NK-92 treated with Interleukin-12 subunit alpha and Interleukin-12 subunit beta, amount 100 ng/mL, for 24 hours (cell line): ENCODE measurements at regions not wholly inside any gene's neighbourhood (a gene's known extent, or its start where the extent isn't known, plus 50 kb on each side); places are given as distances from the start of the nearest gene placed in this dataset.
A peak's percentile ranks its signal among the peaks of the same experiment; 100 is the strongest.

Source experiments
- DNase-seq: peaks from one replicate; lab custom pipeline; 2025; lab: John Stamatoyannopoulos, UW

DNA sequence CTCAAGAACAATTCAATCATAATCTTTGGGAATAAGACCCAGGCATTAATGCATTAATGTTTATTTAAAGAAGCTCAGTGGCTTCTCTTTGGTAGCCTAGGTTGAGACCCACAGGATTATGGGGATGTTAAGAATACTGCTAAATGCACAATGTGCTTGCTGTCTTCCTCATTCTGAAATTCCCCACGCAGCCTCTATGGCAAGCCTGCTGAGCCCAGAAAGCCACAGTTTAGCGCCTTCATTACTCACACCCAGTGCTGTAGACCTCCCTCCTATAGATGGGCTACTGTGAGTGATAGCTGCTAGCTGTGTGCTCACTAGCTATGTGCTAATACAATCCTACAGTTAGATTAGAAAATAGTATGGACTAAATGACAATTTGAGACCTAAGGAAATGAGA is 90.6 kb downstream of the TNFSF13B start:
- DNase-seq = peak; percentile 64

DNA sequence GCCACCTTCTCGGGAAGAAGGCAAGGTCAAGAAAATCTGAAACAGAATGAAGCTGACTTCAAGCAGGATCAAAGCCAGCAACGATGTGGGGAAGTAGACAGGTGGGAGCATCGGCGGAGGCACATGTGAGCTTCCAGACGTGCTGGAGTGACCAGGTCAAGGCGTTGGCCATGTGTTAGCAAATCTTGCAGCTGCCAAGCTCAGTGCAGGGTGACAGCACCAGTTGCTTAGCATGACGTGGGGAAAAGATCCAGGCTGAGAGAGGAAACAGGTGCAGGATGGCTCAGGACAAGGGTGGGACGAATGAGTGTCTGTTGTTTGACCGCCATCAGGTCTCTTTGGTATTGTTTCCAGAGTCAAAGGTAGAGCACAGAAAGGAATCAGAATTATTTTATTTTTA is 92.3 kb downstream of the TNFSF13B start:
- DNase-seq = no peak

DNA sequence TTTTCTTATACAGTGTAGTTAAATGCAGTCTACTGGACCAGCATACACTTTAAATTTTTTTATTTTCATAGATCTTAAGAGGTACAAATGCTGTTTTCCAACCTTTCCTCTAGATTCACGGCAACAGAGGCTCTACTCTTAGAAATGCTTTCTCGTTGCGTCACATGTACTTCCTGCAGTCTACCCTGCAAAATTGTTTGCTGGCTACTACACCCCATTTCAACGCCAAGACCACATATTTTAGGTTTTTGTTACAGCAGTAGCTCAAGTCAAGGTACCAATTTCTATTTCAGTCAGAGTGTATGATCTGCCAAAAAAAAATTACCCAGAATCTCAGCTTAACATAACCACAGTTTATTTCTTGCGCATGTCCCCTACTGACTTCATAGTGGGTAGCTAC is 94.1 kb downstream of the TNFSF13B start:
- no peak for DNase-seq

DNA sequence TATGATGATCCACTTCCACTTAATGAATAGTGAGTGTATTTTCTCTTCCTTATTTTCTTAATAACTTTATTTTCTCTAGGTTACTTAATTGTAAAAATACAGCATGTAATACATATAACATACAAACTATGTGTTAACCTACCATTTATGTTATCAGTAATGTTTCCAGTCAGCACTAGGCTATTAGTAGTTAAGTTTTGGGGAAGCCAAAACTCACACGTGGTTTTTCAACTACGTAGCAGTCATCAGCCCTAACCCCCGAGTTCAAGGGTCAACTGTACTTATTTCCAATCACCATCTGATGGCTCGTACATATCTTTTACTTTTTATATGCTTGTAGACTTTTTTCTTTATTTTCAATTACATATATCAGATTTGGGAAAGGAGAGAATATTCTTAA is 95.7 kb downstream of the TNFSF13B start:
- no peak for DNase-seq

DNA sequence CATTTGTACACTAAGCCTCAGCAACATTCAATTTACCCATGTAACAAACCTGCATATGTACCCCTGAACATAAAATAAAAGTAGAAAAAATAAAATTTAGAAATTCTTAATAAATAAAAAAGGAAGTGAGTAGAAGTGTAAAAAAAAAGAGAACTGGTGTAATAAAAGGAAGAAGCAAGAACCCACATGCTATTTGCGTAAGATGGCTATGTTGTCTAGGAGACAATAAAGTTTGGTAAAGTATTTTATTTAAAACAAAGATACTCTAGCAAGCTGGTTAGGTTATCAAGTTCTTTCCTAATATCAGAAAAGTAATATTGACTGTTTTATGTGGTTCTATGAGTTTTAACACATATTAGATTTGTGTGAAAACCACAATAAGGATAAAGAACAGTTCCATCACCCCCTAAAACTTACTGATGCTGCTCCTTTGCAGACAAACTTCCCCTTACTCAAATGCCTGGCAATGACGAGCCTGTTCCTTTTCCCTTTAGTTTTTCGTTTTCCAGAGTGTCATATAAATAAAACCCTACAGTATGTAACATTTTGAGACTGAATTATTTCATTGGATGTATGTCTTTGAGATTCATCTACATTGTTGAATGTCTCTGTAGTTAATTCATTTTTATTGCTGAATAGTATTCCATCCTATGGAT is 98.9 kb downstream of the TNFSF13B start:
- no peak for DNase-seq

DNA sequence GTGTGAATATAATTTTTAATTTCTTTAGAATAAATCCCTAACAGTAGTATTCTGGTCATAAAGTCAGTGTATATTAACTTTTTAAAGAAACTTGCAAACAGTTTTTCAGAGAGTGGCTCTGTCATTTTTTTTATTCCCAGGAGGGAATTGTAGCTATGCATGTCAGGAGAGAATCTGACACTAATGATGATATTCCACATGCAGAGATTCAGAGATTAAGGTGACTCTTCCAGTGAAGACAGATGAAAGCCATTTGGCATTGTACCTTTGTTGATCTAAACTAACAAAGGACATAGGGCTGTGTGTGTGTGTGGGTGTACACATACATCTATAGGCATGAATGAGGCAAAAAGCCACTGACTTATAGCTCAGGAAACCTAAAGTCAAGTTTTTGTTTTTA is 99.9 kb downstream of the TNFSF13B start:
- no peak for DNase-seq

DNA sequence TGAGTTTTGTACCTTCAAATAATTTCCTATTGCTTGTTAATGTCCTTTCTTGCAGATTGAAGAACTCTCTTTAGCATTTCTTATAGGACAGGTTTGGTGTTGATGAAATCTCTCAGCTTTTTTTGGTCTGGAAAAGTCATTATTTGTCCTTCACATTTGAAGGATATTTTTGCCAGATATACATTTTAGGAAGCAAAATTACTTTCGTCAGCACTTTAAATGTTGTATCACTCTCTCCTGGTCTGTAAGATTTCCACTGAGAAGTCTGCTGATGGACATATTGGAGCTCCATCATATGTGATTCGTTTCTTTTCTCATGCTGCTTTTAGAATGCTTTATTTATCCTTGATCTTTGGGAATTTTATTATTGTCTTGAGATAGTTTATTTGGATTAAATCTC is 105.5 kb downstream of the TNFSF13B start:
- DNase-seq = no peak

DNA sequence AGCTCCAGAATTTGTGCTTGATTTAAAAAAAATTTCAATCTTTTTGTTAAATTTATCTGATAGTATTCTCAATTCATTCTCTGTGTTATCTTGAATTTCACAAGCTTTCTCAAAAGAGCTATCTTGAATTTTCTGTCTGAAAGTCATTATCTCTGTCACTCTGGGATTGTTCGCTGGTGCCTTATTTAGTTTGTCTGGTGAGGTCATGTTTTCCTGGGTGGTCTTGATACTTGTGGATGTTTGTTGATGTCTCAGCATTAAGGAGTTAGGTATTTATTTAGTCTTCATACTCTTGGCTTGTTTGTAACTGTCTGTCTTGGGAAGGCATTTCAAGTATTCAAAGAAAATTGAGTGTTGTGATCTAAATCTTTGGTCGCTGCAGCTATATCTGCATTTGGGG is 106.3 kb downstream of the TNFSF13B start:
- no peak for DNase-seq

DNA sequence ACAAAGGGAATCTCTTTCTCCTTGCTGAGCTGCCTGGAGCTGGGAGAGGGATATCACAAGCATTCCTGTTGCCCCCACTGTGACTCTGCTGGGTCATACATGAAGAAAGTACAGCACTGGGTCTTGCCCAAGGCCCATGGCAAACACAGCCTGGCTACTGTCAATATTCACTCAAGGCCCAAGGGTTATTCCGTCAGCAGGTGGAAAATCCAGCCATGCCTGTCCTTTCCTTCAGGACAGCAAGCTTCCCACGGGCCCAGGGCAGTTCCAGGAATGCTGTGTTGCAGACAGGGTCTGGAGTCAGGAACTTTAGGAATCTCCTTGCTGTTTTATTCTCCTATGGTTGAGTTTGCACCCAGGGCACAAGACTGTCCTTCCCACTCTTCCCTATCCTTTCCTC is 106.8 kb downstream of the TNFSF13B start:
- DNase-seq = no peak

DNA sequence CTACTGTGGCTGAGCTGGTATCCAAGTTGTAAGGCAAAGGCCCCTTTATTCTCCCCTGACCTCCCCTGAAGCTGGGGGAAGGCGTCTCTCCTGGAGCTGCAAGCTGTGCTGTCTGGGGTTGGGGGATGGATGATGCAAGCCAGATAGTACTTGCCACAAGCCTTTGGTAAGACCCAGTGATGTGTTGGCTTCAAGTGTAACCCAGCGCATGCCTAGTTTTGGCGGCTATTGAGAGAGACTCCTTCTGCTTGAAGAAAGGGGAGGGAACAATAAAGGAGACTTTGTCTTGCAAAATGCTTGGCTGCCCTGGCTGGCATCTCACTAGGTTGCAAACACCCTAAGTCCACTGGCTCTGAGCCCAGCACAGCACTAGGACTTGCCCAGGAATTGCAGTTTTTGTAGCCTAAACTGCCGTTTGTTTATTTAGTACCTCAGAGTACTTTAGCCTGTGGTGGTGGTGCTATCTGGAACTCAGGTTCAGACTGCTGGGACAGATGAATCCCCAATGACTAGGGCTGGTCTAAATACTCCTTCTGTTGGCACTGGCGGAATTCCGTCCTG is 108.2 kb downstream of the TNFSF13B start:
- no peak for DNase-seq

DNA sequence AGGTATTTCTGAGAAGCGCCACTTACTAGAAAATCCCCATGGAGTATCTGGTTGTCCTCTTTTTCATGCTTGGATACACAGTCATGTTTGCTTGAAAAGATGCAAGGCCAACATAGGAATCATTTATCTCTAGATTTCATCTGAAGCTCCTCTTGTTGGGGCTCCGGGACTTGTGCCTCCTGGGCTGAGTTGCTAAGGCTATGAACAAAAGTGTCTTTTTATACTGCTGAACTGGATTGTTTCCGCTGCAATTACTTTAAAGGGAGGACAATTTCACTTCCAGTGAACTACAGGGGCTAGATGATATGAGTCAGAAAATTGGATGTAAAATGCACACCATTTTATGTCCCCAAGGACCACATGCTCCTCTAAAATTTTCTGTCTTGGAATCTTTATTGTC is 114.1 kb downstream of the TNFSF13B start:
- DNase-seq = no peak

DNA sequence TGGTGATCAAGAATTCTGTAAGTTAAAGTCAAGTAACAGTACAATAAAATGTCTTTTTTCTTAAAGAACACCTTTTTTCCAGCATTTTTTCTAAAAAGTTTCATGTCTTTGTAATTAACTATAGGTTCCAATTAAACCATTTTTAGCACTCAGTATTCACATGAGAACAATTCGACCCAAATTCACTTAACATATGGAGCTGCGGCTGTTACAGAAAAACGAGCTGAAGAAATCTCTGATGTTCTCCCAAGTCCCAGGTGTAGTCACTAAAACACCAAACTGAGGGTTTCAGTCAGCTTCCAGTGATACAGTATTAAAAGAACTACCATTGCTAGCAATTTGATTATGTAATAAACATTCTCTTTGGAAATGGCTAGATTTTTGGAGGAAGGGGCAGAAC is 117.6 kb downstream of the TNFSF13B start:
- DNase-seq = no peak

DNA sequence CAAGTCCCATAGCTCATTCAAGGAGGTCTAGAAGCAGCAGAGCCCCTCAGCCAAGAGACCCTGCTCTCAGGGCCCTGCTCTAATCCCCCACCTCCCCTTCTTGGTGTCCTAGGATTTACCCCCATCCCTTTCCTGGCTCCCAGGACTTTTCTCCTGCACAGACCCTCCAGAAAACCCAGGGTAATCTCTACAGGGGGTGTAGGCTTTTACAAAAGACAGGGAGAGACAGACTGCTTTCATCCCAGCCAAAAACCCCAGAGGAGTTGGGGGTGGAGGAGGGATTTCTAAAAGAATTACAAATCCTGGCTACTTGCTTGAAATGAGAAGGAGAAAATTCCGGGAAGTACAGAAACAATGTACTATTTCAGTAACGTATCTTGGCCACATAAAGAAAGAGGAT is 133.3 kb downstream of the TNFSF13B start:
- DNase-seq = no peak

DNA sequence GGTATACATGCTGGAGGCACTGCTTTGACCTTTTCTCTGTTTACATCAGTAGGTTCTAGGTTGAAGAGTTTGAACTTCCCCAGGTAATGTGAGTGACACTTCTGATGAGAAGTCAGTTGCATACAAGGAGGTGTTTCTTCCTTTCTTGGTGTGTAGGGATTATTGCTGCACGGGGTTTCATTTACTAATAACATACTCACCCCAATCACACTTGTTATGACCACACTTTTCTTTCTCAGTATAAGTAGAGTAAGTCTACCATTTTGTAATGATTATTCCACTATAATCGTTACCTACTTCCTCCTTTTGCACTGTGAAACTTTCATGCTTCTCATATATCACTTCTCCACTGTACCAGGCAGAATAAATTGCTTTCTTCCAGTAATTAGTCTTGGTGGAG is 138.0 kb downstream of the TNFSF13B start:
- no peak for DNase-seq

DNA sequence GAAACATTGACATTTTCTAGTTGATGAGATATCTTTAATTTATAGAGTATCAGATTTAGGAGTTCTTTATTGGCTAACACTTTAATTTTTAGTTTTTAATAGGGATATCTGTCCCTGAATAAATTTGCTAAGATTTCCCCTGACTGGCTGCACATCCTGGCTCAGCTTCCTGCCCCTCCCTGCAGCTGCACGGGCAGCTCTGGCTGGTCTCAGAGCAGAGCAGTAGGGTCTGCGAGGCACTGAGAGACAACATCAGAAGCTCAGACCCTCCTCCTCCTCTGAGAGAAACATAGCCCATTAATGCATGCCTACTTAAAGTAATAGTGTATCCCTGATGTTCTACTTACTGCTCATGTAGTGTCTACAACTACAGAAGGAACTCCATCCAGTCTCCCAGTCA is 139.2 kb downstream of the TNFSF13B start:
- no peak for DNase-seq

DNA sequence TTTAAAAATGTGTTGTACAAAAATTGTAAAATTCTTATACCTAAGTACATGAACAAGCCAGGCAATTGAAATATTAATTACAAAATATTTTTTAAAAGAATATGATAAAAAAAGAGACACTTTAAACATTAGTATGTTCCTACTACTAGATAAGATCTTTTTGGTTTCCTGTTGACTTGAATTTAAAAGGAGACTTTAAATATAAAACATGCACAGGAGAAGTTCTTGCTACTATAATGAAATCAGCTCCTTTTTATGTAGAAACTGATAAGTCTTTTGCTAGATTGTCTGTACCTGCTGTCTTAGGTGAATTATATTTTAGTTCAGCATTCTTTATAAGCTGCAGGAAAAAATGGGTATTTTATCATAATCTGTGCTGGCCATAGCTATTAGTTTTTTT is 140.2 kb downstream of the TNFSF13B start:
- no peak for DNase-seq

DNA sequence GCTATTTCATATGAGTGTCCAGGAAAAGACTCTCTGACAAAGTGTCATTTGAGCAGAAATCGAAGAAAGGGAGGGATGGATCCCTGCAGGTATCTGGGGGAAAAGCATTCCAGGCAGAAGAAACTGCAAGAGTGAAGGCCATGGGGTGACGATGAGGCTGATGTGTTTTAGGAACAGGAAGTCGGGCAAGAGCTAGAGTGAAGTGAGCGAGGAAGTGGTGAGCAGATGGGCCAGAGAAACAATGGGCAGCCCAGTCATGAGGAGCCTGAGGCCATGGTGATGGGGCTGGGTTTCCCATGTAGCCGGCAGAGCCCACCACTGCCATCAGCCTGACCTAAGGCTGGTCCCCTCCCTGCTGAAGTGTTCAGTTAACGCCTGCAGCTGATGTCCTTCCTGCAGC is 150.2 kb downstream of the TNFSF13B start:
- DNase-seq = no peak

DNA sequence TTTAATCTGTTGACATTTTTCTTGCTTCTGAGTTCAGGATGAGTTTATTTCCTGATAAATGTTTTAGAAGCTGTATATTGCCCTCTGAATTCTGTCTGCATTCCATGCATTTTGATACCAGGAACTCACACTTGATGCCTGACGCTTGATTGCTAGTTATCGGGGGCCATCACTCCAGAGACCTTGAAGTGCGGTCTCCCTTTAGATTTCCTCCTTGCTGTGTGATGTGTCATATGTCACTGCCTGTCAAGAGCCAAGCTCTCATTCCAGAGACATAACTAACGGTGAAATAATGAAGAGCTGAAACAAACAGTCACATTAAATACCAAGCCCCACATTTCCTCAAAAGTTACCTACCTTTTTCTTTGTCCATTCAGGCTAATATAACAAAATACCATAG is 155.5 kb downstream of the TNFSF13B start:
- DNase-seq = no peak

DNA sequence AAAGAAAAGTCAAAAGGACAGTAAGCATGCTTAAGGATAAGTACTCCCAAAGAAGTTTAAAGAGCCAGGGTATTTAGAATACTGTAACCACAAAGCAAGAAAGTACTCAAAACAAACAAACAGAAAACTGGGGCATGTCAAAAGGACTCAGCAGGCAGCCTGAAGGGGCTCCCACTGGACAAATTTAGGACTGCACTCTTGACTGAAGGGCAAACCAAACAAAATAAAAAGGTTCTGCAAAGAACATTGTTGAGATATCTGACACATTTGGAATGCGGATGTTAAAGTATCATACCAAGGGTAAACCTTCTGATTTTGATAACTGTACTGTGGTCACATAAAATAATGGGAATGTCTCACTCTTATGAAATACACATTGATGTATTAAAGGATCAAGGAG is 157.4 kb downstream of the TNFSF13B start:
- no peak for DNase-seq

DNA sequence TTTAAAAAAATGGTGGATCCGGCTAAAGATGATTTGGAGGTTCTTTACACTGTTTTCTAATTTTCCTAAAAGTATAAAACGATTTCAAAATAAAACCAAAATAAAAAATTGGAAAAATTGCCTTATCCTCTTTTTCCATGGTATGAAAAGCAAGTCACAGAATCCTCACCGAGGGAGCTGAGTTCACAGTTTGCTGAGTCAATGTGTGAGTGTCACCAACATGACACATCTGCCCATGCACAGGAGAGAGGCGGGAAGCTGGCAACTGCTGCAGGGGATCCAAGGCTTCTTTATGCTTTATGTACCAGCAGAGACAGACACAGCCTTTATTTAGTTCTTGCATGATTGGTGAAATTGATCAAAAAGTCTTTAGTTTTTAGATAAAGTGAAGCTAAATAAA is 157.8 kb downstream of the TNFSF13B start:
- DNase-seq = no peak

DNA sequence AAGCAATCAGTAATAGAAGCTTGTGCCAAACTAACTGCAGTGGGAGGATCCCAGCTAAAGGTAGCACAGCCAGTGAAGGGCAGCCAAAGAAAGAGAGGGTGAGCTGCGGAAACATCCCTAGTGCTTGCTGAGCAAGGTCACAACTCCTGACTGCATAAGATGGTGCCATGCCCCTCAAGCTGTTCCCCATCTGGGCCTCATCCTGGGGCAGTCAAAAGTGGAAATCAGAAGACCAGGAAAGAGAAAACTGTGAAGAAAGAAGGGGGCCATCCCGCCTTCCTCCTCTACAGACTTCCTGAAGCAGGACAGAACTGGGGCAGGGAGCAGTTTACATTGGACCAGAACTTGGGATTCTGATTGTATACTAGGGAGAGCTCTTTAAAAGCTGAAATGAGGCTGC is 159.2 kb downstream of the TNFSF13B start:
- DNase-seq = no peak

DNA sequence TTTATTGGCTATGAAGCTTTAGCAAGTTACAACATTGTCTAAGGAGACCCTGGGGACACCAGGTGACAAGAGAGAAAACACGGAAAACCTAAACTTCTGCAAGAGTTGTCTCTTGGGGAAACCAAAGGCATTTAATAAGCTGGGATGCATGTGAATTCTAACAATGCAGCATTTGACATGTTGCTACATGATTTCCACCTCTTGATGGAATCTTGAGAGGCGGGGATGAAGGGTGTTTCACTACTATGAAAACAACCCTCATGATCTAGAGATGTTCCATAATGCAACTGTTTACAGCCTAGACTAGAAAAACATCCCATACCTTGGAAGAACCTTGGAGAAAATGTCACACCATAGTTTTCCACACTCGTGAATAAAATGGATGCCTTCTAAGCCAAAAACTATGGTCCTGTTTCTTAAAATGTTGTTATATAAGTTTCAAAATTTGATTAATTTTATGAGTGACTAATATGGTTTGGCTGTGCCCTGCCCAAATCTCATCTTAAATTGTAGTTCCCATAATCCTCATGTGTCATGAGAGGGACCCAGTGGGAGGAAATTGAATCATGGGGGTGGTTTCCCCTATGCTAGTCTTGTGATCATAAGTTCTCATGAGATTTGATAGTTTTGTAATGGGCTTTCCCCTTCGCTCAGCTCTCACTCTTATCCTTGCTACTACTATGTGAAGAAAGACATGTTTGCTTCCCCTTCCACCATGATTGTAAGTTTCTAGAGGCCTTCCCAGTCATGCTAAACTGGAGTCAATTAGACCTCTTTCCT is 164.6 kb downstream of the TNFSF13B start:
- no peak for DNase-seq

DNA sequence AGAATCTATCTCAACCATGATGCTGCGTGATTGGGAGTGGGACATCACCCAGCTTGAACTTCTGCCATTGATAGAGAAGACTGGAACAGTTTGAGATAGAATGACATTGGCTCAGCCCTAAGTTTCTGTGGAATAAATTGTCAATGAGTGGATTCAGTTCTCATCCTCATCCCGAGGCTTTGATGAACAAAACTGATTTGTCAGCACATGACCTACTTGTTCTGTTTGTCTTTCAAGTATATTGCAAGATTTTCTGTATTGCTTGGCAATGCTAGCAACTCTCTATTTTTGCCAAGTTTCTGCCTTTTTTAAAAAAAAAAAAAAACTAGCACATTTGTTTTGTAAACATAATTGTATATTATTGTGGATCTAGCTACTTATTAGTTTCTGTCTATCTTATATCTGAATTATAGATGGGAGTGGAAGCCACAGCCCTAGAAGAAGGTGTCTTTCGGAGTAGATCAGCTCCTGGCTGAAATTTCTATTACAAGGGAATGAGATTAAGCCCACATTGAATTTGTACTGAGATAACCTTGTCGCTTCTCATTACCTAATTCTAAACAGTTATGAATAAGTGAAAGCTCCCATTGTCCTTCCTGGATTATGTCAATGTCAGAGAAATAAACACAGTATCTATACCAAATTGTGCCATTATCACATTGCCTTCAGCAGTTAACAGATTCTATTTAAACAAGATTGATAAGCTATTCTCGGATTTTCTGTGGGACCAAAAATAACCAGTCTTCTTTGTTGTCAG is 166.1 kb downstream of the TNFSF13B start:
- no peak for DNase-seq
